RPMI7951 (cell line): ENCODE measurements at regions not wholly inside any gene's neighbourhood (a gene's known extent, or its start where the extent isn't known, plus 50 kb on each side); places are given as distances from the start of the nearest gene placed in this dataset.
"Not testable (repeated sequence)": the region's sequence is repeated elsewhere in the genome, so short reads cannot be mapped to it uniquely, and the experiment has no call there.

Source experiments
- DNase-seq: peaks from one replicate; pipeline ENCODE4 v3.0.0-alpha.2; 2012; ENCODE audit warnings: low read depth

DNA sequence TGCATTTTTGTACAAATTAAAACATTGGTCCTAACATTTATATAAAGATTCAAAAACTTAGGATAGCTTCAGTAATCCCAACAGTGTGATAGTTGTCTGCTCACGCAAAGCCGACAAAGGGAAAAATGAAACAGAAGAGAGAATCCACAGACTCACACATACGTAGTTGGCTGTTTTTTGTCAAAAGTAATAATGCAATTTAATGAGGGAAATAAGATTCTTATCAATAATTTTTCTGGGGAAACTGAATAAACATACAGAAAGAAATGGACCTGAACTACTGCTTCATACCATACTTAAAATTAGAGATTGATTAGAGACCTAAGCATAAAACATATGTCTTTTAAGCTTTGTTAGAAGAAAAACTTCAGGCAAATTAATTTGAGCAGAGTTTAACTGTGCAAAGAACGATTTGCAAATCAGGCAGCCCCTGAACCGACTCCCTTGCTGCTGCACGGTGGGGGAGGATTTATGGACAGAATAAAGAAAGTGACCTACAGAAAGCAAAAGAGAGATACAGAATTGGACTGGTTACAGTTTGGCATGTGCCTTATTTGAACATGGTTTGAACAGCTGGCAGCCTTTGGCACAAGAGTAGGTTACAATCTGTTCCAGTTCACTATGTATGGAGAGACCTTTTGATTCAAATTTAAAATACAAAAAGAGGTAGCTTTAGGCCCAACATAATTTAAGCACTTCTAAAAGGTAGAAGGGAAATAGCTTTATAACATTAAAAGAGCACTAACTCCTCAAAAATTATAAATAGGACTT, 64.9 kb upstream of the CTSV start:
- DNase-seq = not testable (repeated sequence)

DNA sequence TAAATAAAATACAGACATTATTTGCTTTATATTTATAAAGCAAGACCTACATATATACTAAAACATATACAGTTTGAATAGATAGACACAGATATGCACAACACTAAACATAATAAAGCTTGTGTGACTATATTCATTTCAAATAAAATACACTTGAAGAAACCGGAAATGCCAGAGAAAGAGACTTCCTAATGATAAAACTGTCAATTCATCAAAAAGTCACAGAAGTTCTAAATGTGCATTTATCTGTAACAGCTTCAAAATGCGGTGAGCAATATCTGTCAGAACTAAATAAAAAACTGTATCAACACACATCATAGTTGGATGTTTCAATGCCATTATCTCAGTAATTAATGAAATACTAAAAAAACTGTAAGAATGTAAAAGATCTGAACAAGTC, 60.6 kb upstream of the CTSV start:
- DNase-seq = not testable (repeated sequence)

DNA sequence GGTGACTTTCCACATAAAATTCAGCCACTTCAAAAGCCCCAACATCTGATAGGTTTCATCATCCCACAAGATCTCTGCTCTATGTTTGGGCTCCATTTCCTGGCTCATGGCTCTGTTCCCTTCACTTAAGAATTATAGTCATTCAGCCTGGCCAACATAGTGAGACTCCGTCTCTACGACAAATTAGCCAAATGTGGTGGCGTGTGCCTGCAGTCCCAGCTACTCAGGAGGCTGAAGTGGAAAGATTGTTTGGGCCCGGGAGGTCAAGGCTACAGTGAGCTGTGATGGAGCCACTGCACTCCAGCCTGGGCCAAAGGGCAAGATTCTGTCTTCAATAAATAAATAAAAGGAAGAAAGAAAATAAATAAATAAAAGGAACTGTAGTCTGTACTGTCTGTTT, 57.9 kb upstream of the CTSV start:
- DNase-seq = no peak

DNA sequence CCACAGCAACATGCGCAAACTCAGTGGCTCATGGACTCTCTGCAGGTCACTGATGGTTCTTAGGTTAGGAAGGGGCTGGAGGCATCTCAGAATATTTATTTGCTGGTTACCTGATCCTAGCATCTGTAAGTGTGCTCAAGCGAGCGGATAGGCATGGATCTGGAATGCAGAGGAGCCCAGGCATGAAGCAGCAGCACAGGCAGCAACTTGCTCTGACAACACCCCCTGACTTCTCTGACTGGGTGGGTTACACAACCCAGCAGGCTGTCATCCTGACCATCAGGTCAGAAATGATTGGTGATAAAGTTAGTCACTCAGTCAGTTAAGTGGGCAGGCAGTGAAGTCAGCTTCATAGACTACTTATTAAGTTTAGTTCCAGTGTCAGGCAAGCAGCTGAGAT, 50.4 kb upstream of the CTSV start:
- DNase-seq = not testable (repeated sequence)
